ENCODE measurements at regions not wholly inside any gene's neighbourhood (a gene's known extent, or its start where the extent isn't known, plus 50 kb on each side); places are given as distances from the start of the nearest gene placed in this dataset.

- TF ChIP-seq CTCF (IDR thresholded peaks at IDR 0.05), result no peak
- no peak for TF ChIP-seq EZH2 (IDR thresholded peaks at IDR 0.05)
- TF ChIP-seq EZH2phosphoT487 (IDR thresholded peaks at IDR 0.05), result no peak
Measured at GRCh38 chr1:115537415-115537814, 104.4 kb upstream of the VANGL1 start.
